ENCODE measurements at regions not wholly inside any gene's neighbourhood (a gene's known extent, or its start where the extent isn't known, plus 50 kb on each side); places are given as distances from the start of the nearest gene placed in this dataset.
A peak's percentile ranks its signal among the peaks of the same experiment; 100 is the strongest.

GRCh38 chr7:47684728-47685127 is 102.8 kb upstream of the TNS3 start:
- Histone ChIP-seq H3K36me3 (replicated peaks; ENCODE audit: low read depth, low read length) (no peaks in the 10 kb centered on the region), H3K9me3 (ENCODE audit: insufficient read depth, low read length) (no peaks in the 10 kb centered on the region), H3K9ac (ENCODE audit: low read length) (no peak overlapping the region), H3K27me3 (ENCODE audit: low read depth, low read length) (no peaks in the 10 kb centered on the region), H2AFZ (ENCODE audit: low read depth, low read length) (no peak overlapping the region), H4K20me1 (ENCODE audit: insufficient read depth, low read length) (no peaks in the 10 kb centered on the region), H3K79me2 (ENCODE audit: low read length) (no peaks in the 10 kb centered on the region), H3K4me2 (ENCODE audit: low read length) (no peak overlapping the region), H3K4me3 (ENCODE audit: low read length) (no peak overlapping the region), H3K4me1 (ENCODE audit: low read length) (peaks cover 6% of the 10 kb centered on the region), H3K27ac (ENCODE audit: low read length) (no peak overlapping the region)
- TF ChIP-seq EZH2phosphoT487 (IDR thresholded peaks at IDR 0.05; ENCODE audit: low read depth) (no peak), CTCF (IDR thresholded peaks at IDR 0.05; ENCODE audit: low read depth, low read length) (no peak)

DNA sequence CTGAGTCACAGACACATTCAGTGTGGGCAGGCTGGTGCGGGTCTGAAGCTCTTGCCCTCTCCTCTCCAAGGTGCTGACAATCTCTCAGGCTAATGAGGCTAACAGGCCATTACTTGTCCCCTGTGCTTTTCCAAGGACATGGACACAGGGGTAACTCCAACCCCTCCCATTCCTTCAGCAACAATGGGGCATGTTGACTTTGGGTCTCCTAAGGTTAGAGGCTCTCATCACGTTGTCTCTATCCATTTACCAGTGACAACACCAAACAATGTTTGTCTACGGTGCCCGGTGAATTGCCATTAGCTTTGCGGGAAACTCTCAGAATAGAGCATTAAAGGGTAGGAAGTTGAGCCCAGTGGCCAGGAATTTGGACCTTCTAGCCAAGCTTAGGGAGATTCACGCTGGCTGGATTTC is 101.6 kb upstream of the TNS3 start:
- Histone ChIP-seq H3K27ac (ENCODE audit: low read length) (no peak overlapping the region), H3K27me3 (ENCODE audit: low read depth, low read length) (no peaks in the 10 kb centered on the region), H3K4me3 (ENCODE audit: low read length) (no peak overlapping the region), H4K20me1 (ENCODE audit: insufficient read depth, low read length) (no peaks in the 10 kb centered on the region), H3K9ac (ENCODE audit: low read length) (no peak overlapping the region), H3K79me2 (ENCODE audit: low read length) (no peaks in the 10 kb centered on the region), H3K4me1 (ENCODE audit: low read length) (peaks cover 6% of the 10 kb centered on the region), H2AFZ (ENCODE audit: low read depth, low read length) (no peak overlapping the region), H3K36me3 (replicated peaks; ENCODE audit: low read depth, low read length) (no peaks in the 10 kb centered on the region), H3K9me3 (ENCODE audit: insufficient read depth, low read length) (no peaks in the 10 kb centered on the region), H3K4me2 (ENCODE audit: low read length) (no peak overlapping the region)
- no peak for TF ChIP-seq EZH2phosphoT487 (IDR thresholded peaks at IDR 0.05; ENCODE audit: low read depth)

GRCh38 chr7:47682874-47683273 is 101.0 kb upstream of the TNS3 start:
- no peaks in the 10 kb centered on the region for H4K20me1 ChIP-seq (ENCODE audit: insufficient read depth, low read length)
- no peak overlapping the region for H3K9ac ChIP-seq (ENCODE audit: low read length)
- 0 out of 2 replicates have a peak, but pooled peaks cover under 1% of the 10 kb centered on the region for H3K9me3 ChIP-seq (ENCODE audit: insufficient read depth, low read length)
- H3K27me3 ChIP-seq (ENCODE audit: low read depth, low read length), result no peaks in the 10 kb centered on the region
- H3K79me2 ChIP-seq (ENCODE audit: low read length), result no peaks in the 10 kb centered on the region
- H2AFZ ChIP-seq (ENCODE audit: low read depth, low read length), result no peak overlapping the region
- no peak overlapping the region for H3K4me2 ChIP-seq (ENCODE audit: low read length)
- H3K4me1 ChIP-seq (ENCODE audit: low read length), result peaks cover 6% of the 10 kb centered on the region
- no peaks in the 10 kb centered on the region for H3K36me3 ChIP-seq (replicated peaks; ENCODE audit: low read depth, low read length)
- no peak for TF ChIP-seq EZH2phosphoT487 (IDR thresholded peaks at IDR 0.05; ENCODE audit: low read depth)
- TF ChIP-seq CTCF (IDR thresholded peaks at IDR 0.05; ENCODE audit: low read depth, low read length), result no peak
- H3K27ac ChIP-seq (ENCODE audit: low read length), result no peak overlapping the region
- no peak overlapping the region for H3K4me3 ChIP-seq (ENCODE audit: low read length)

DNA sequence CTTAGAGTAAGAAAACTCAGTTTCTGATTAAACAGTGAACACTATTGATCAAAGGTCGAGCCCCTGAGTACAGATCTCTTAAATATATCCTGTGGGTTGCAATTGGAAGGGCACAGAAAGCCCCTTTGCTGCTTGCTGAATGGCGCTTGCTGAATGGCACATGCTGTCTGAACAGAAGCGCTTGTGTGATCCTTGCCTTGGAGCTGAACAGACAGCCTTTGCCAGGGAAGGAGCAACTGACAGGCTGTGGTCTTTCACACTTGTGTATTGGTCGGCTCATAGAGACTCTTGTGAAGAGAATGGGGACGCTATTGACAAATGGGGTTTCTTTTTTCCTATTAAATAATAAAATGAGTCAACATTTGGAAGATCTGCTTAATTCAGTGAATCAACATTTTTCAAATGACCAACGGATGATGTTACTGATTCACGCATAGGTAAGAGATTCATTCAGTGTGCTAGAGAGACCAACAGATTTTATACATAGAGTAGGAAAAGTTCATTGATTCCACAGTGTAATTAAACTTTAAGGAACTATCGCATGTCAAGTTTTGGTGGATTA is 99.4 kb upstream of the TNS3 start:
- Histone ChIP-seq H3K4me2 (ENCODE audit: low read length) (peak overlapping the region; percentile 58), H3K9ac (ENCODE audit: low read length) (no peak overlapping the region), H3K36me3 (replicated peaks; ENCODE audit: low read depth, low read length) (no peaks in the 10 kb centered on the region), H3K27me3 (ENCODE audit: low read depth, low read length) (no peaks in the 10 kb centered on the region), H2AFZ (ENCODE audit: low read depth, low read length) (no peak overlapping the region), H3K4me1 (ENCODE audit: low read length) (peaks cover 6% of the 10 kb centered on the region), H3K4me3 (ENCODE audit: low read length) (no peak overlapping the region), H3K9me3 (ENCODE audit: insufficient read depth, low read length) (peaks cover 7% of the 10 kb centered on the region; the same call in 1 of the 2 replicates), H4K20me1 (ENCODE audit: insufficient read depth, low read length) (no peaks in the 10 kb centered on the region), H3K79me2 (ENCODE audit: low read length) (no peaks in the 10 kb centered on the region), H3K27ac (ENCODE audit: low read length) (no peak overlapping the region)
- TF ChIP-seq CTCF (IDR thresholded peaks at IDR 0.05; ENCODE audit: low read depth, low read length), result no peak
